ENCODE measurements at regions not wholly inside any gene's neighbourhood (a gene's known extent, or its start where the extent isn't known, plus 50 kb on each side); places are given as distances from the start of the nearest gene placed in this dataset.

DNA sequence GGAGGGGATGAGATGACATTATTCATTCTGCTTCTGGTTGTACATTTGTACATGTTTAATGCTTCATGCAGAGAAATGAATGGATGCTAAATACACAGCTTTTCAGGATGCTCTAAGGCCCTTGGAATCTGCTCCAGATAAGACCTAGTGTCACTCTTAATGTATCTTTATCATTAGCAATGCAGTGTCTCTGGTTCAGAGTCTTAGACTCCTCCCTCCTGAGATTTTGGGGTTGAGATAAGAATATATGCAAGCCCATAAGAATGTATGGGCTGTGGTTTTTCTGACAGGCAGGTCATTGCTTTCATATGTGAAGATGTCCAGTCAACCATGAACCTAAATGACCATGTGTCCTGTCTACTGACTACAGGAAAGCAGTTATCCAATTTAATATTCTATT, 415.5 kb downstream of the RPS6KC1 start:
- Histone ChIP-seq H3K4me1 (ENCODE audit: control insufficient read depth in 2 of 3, insufficient read depth in 2 of 3, low read depth in 1 of 3, low read length in 3 of 3) (no peaks in the 10 kb centered on the region), H3K9ac (ENCODE audit: low read length in 3 of 3) (no peak overlapping the region), H3K9me3 (ENCODE audit: control insufficient read depth in 2 of 3, insufficient read depth in 1 of 3, low read length in 3 of 3) (no peaks in the 10 kb centered on the region), H3K36me3 (ENCODE audit: control insufficient read depth in 2 of 3, insufficient read depth in 3 of 3, low read length in 3 of 3) (no peaks in the 10 kb centered on the region), H3K27me3 (ENCODE audit: control insufficient read depth, insufficient read depth, low read length) (no peaks in the 10 kb centered on the region), H3K27ac (ENCODE audit: low read depth in 2 of 2, low read length in 2 of 2) (no peak overlapping the region), H3K4me3 (ENCODE audit: low read length in 3 of 3) (no peak overlapping the region)
- DNase-seq (no peak), FAIRE-seq (no peak)
- intact Hi-C loops (cut with DNase I): no loop called here
- TF ChIP-seq, protein P1, sequence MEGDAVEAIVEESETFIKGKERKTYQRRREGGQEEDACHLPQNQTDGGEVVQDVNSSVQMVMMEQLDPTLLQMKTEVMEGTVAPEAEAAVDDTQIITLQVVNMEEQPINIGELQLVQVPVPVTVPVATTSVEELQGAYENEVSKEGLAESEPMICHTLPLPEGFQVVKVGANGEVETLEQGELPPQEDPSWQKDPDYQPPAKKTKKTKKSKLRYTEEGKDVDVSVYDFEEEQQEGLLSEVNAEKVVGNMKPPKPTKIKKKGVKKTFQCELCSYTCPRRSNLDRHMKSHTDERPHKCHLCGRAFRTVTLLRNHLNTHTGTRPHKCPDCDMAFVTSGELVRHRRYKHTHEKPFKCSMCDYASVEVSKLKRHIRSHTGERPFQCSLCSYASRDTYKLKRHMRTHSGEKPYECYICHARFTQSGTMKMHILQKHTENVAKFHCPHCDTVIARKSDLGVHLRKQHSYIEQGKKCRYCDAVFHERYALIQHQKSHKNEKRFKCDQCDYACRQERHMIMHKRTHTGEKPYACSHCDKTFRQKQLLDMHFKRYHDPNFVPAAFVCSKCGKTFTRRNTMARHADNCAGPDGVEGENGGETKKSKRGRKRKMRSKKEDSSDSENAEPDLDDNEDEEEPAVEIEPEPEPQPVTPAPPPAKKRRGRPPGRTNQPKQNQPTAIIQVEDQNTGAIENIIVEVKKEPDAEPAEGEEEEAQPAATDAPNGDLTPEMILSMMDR (IDR thresholded peaks at IDR 0.05; ENCODE audit: borderline replicate concordance, extremely low read depth, insufficient read depth): no peak

DNA sequence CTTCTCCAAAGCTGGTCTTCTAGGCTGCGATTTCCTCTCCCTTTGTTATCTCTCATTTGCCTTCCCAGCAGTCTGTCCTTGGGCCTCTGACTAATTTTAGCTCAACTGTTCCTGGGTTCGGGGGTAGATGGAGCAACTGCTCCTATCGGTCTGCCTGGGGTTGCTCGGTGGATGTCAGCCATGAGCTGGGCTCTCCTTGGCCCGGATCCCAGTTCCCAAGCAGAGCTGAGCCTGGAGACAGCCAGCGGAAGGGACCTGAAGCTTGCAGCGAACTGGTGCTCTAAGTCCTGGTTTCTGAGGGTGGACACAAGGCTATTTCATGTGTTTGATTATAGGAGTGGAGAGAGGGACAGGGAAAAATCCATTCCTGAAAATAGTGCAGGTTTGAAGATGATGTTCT, 423.0 kb downstream of the RPS6KC1 start:
- H3K9me3 ChIP-seq (ENCODE audit: control insufficient read depth in 2 of 3, insufficient read depth in 1 of 3, low read length in 3 of 3): no peaks in the 10 kb centered on the region
- no peak overlapping the region for H3K27ac ChIP-seq (ENCODE audit: low read depth in 2 of 2, low read length in 2 of 2)
- H3K4me3 ChIP-seq (ENCODE audit: low read length in 3 of 3): no peak overlapping the region
- no peaks in the 10 kb centered on the region for H3K4me1 ChIP-seq (ENCODE audit: control insufficient read depth in 2 of 3, insufficient read depth in 2 of 3, low read depth in 1 of 3, low read length in 3 of 3)
- H3K36me3 ChIP-seq (ENCODE audit: control insufficient read depth in 2 of 3, insufficient read depth in 3 of 3, low read length in 3 of 3): no peaks in the 10 kb centered on the region
- TF ChIP-seq, protein P1 (IDR thresholded peaks at IDR 0.05; ENCODE audit: borderline replicate concordance, extremely low read depth, insufficient read depth): no peak
- no peaks in the 10 kb centered on the region for H3K27me3 ChIP-seq (ENCODE audit: control insufficient read depth, insufficient read depth, low read length)
- no peak for FAIRE-seq
- intact Hi-C loops (cut with DNase I): no loop called here
- no peak overlapping the region for H3K9ac ChIP-seq (ENCODE audit: low read length in 3 of 3)
- DNase-seq: peak in 2 of 5 donors; percentile 2 to 4

DNA sequence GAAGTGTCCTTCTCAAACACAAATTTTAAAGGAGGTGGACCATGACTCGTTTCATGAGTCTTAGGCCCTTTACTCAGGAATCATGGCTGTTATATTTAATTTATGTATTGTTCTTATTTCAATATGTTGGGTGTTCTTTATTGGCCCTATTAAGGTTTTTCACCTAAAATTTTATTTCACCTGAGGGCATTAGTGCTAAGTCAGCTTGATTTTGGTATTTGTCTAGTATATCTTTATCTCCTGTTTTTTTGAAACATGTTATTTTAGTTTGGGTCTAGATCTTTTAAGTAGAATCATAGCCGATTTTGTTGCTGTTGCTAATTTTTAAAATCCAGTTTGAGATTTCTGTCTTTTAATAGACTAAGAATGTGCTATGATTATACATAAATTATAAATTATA, 430.4 kb downstream of the RPS6KC1 start:
- Histone ChIP-seq H3K4me3 (ENCODE audit: low read length in 3 of 3) (no peak overlapping the region), H3K36me3 (ENCODE audit: control insufficient read depth in 2 of 3, insufficient read depth in 3 of 3, low read length in 3 of 3) (no peaks in the 10 kb centered on the region), H3K27me3 (ENCODE audit: control insufficient read depth, insufficient read depth, low read length) (no peaks in the 10 kb centered on the region), H3K4me1 (ENCODE audit: control insufficient read depth in 2 of 3, insufficient read depth in 2 of 3, low read depth in 1 of 3, low read length in 3 of 3) (no peaks in the 10 kb centered on the region), H3K27ac (ENCODE audit: low read depth in 2 of 2, low read length in 2 of 2) (no peak overlapping the region), H3K9ac (ENCODE audit: low read length in 3 of 3) (no peak overlapping the region), H3K9me3 (ENCODE audit: control insufficient read depth in 2 of 3, insufficient read depth in 1 of 3, low read length in 3 of 3) (no peaks in the 10 kb centered on the region)
- no peak for FAIRE-seq
- intact Hi-C loops (cut with DNase I): no loop called here
- TF ChIP-seq, protein P1 (IDR thresholded peaks at IDR 0.05; ENCODE audit: borderline replicate concordance, extremely low read depth, insufficient read depth): no peak
- no peak for DNase-seq

DNA sequence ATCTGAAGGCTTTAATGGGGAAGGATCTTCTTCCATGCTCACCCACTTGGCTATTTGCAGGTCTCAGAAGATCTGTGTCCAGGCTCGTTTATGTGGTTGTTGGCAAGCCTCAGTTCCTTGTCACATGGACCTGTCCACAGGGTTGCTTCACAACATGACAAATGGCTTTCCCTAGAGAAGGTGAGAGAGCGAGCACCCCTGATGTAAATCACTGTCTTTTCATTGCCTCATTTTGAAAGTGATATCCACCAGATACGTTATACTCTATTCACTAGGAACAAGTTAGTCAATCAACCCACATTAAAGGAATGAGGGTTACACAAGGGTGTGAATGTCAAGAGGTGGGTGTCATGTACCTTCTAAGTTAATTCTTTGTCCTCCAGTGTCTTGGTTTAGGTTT, 433.3 kb downstream of the RPS6KC1 start:
- H3K4me3 ChIP-seq (ENCODE audit: low read length in 3 of 3): no peak overlapping the region
- H3K36me3 ChIP-seq (ENCODE audit: control insufficient read depth in 2 of 3, insufficient read depth in 3 of 3, low read length in 3 of 3): no peaks in the 10 kb centered on the region
- H3K4me1 ChIP-seq (ENCODE audit: control insufficient read depth in 2 of 3, insufficient read depth in 2 of 3, low read depth in 1 of 3, low read length in 3 of 3): no peaks in the 10 kb centered on the region
- FAIRE-seq (no peak), DNase-seq (peak in 3 of 5 donors; percentile 13 to 25 (median 13))
- no peaks in the 10 kb centered on the region for H3K27me3 ChIP-seq (ENCODE audit: control insufficient read depth, insufficient read depth, low read length)
- TF ChIP-seq, protein P1 (IDR thresholded peaks at IDR 0.05; ENCODE audit: borderline replicate concordance, extremely low read depth, insufficient read depth): no peak
- intact Hi-C loops (cut with DNase I): no loop called here
- no peak overlapping the region for H3K9ac ChIP-seq (ENCODE audit: low read length in 3 of 3)
- no peaks in the 10 kb centered on the region for H3K9me3 ChIP-seq (ENCODE audit: control insufficient read depth in 2 of 3, insufficient read depth in 1 of 3, low read length in 3 of 3)
- H3K27ac ChIP-seq (ENCODE audit: low read depth in 2 of 2, low read length in 2 of 2): no peak overlapping the region

Measured in kidney (tissue), 13 donors.